ENCODE measurements at regions not wholly inside any gene's neighbourhood (a gene's known extent, or its start where the extent isn't known, plus 50 kb on each side); places are given as distances from the start of the nearest gene placed in this dataset.

DNA sequence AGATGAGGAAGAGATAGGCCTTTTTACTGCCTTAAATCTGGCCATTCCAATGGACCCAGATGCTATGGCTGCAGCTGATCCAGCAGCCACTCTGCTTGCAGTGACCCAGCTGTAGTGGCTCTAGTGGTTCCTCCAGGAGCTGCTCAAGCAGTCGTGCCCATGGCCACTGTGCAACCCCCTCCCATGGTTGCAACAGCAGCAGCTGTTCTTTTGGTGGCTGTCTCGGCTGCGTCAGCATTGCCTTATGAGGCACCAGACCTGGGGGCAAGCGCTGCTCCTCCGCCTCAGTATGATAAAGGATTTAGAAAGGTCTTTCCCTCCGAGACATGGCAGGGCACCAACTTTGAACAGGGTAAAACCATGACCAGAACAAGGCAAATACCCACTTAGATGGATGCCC lies 384.9 kb upstream of the DCC start:
- no peak for DNase-seq

DNA sequence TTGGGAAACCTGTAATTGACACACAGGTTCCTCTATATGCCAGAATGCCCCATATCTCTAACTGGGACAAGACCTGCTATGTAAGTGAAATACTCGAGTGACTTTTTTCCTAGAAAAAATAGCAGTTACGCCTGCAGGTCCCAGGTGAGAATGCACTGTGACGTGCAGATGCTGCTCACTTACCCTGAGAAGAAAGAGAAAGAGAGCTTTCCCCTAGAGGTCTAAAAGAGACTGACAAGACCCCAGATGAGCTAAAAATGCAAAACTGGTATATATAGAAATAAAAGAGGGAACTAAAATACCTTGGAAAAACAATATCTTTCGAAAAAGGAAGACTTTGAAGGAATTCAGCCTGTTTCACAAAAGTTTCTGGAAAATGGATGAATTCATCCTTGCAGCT lies 383.0 kb upstream of the DCC start:
- DNase-seq: no peak

GRCh38 chr18:51980101-51980500 lies 359.9 kb upstream of the DCC start:
- DNase-seq: no peak

DNA sequence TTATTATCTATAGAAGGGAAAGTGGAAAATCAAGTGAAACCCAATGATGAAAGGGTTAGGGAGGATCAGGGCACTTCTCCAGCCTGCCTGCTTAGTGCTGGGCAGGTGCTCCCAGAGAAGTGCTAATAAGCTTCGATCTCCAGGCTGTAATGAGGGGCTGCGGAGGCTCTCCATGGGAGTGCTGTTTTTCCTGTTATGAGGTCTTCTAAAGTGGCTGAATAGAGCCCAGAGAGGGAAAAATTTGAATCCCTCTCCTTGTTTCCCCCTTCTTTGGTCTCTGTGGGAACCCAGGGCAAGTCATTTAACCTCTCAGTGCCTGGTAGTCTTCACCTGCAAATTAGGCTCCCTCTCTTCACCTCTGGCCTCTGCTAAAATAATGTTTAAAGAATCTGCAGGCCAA lies 351.7 kb upstream of the DCC start:
- DNase-seq: no peak

GRCh38 chr18:51997129-51997528 lies 342.9 kb upstream of the DCC start:
- DNase-seq: no peak

DNA sequence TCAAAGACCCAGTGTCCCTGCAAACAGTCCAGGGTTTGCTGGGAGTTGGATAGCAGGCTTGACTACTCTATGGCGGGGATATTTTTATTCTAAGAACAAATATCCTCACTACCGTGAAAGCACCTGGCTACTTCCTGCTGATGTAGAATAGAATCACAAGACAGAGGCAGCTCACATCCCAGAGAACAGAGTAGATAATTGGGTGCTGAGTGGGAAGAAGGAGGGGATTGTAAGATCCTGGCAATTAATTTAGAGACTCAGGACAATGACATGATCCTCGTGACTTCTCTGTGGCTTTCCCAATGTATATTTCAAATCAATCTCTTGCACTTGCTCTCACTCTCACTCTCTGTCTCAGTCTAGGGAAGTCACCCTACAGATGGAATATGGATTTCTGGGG lies 341.9 kb upstream of the DCC start:
- DNase-seq: no peak

GRCh38 chr18:51998711-51999110 lies 341.3 kb upstream of the DCC start:
- DNase-seq: no peak

GRCh38 chr18:51999351-51999750 lies 340.6 kb upstream of the DCC start:
- no peak for DNase-seq

DNA sequence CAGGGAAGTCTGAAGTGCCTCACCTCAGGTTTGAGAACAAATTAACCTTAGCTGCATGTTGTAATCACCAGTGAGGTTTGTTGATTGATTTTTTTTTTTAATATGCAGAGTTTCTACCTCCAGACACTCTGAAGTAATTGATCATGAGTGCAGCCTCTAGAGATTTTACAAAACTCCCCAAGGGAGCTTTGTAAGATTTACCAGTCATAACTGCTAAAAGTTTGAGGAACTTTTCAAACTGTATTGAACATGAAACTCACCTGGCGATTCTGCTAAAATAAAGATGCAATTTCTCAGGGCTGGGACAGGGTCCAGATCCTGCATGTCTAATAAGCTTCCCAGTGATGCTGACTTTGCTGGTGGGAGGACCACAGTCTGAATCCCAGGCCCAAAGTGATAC lies 339.6 kb upstream of the DCC start:
- DNase-seq: no peak

DNA sequence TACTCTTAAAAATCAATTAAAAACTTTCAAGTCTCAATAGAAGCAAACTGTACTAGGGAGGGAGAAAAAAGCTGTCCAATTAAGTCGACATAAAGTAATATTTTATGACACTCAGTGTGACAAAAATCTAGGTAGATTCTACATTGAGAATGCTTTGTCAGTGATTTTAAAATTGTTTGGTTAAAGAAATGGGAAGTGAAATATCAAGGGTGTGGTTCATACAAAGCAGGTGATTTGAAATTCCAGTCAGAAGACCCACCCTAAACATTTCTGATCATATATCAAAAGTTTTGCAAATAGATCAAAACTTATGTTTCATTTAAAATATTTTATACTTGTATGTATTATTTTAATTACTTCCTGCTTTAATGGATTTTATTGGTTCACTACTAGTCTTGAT lies 338.9 kb upstream of the DCC start:
- DNase-seq: no peak

GRCh38 chr18:52002600-52002999 lies 337.4 kb upstream of the DCC start:
- DNase-seq: no peak

GRCh38 chr18:52007105-52007504 lies 332.9 kb upstream of the DCC start:
- no peak for DNase-seq

GRCh38 chr18:52008330-52008729 lies 331.7 kb upstream of the DCC start:
- DNase-seq: no peak

DNA sequence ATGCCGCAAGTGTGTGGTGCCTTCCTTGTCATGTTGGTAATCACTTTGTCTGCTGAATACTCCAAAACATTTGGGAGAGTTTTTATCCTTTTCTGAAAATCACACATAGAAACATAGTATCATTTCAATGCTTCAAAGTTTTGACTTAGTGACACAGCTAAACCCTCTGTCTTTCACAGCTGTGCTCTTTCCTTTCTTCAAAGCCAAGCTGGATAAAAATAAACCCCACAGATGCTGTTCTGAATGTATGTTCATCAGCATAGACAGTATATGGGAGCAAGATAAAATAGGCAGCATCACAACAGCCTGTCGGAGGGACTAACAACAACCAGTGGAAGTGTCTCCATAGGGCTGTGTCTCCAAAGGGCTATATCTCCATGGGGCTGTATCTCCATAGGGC lies 331.3 kb upstream of the DCC start:
- DNase-seq: no peak

GRCh38 chr18:52009958-52010357 lies 330.0 kb upstream of the DCC start:
- no peak for DNase-seq

DNA sequence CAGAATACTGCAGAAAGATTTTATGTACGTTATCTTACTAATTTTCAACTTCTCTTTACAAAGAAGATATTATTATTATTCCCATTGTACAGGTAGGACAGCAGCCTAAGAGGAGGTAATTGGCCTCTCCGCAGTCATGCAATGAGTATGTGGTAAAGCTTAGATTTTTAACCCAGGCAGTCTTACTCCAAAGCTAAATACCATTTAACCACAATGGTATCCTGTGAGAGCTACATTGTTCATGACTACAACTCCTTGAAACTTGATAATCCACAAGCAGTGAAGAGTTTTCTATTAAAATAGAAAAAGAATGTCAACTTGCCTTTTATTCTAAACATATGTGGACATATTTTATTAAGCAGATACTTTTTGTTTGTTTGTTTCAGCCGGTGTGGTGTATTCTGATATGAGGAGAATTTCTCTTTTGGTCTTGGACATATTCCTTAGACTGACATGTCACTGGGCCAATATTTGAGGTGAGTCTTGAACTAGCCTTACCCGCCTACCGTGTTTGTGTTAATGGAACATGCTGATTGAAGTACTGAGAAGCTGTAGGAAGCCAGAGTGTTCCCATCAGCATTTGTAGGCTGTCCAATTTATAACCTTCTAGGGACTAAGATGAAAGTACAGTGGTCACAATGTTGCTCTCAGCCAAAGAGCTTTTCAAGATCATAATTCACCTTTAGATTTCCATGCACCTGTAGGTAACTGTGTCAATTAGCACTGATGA lies 293.9 kb upstream of the DCC start:
- no peak for DNase-seq

DNA sequence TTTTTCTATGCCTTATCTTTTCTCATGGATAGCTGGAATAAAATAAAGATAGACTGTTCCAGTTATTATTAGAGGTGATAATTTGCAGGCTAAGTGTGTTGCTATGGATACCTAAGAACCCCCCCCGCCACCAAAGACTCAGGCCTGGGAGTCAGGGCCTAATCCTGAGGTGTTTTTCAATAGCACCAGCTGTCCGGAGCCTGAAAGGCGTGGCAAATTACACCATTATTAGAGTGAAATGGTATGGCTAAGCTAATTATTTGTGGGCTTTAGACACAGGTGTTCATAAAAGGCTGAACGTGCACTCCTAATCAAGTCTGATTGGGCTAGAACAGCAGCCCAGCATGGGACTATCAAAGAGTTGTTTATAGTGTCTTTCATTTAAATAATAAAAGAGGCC lies 293.2 kb upstream of the DCC start:
- DNase-seq: no peak

DNA sequence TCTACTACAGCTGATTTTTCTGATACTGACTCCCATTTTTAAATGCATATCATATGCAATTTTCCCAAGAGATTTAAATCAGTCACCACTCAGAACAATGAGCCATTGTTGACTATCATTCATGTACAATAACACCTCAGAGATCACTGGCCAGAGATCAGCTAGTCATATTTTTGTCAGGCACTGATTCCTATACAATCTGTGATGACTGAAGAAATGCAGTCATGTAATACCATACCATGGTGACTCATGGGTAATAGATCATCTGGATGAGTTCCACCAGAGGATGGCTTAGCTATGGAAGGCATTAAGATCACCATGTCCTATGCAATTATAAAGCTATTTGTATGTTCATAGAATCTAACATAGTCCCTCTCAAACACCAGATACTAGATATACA lies 285.7 kb upstream of the DCC start:
- DNase-seq: no peak

- DNase-seq: no peak
Measured at GRCh38 chr18:52060607-52061304, 279.2 kb upstream of the DCC start.

- DNase-seq: no peak
Measured at GRCh38 chr18:52063923-52064322, 276.1 kb upstream of the DCC start.

- DNase-seq: no peak
Measured at GRCh38 chr18:52069201-52069600, 270.8 kb upstream of the DCC start.

DNA sequence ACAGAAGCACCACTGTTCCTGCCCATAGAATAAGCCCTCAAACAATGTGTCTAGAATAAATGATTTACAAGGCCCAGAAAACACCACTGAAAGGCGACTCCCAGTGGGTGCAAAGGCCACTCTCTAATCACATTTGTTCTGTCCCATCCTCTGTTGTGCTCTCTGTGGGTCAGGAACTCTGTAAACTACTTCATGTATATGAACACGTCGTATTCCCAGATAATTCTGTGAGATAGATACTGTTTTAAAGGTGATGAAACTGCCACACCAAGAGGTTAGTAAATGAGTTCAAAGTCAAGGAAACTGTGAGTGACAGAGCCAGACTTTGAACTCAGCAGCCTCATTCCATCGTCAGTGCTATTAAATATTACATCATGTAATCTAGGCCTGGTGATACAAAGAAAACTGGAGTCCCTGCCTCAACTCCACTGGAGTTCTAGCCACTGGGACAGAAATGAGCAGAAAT lies 269.7 kb upstream of the DCC start:
- DNase-seq: no peak

GRCh38 chr18:52077251-52077983 lies 262.6 kb upstream of the DCC start:
- no peak for DNase-seq

DNA sequence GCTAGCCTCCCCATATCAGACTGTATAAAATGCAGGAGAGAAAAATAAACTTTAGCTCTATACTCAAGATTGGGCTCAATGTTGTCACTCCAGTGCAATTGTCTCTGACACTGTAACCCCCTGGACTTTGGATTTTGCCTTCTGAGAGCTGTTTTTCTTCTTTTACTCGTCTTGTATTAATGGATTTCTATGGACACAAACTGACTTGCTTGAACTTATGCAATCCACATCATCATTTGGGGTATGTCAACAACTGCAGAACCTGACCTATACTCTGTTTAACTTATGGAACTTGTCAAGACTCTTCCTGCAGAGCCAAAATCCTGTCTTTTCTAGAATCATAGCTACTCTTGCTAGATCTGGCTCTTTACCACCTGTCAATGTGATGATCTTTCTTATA lies 257.8 kb upstream of the DCC start:
- no peak for DNase-seq

Data from left hindlimb (tissue), 1 donor.